ENCODE measurements at regions not wholly inside any gene's neighbourhood (a gene's known extent, or its start where the extent isn't known, plus 50 kb on each side); places are given as distances from the start of the nearest gene placed in this dataset.
A peak's percentile ranks its signal among the peaks of the same experiment; 100 is the strongest.

GRCh38 chr5:66442951-66443445 is 153.2 kb upstream of the MAST4 start:
- TF ChIP-seq FOXJ3 (CRISPR knock-in tag; IDR thresholded peaks at IDR 0.05) = no peak
- no peak for TF ChIP-seq TEAD4 (IDR thresholded peaks at IDR 0.05; ENCODE audit: borderline replicate concordance, insufficient read depth)
- no peak for TF ChIP-seq CTCF (IDR thresholded peaks at IDR 0.05)
- TF ChIP-seq TCF12 (IDR thresholded peaks at IDR 0.05) = peak; percentile 5; the same call in 1 of the 2 replicates
- no peak for TF ChIP-seq POLR2AphosphoS5 (IDR thresholded peaks at IDR 0.05; ENCODE audit: low read depth, low read length)
